ENCODE measurements at regions not wholly inside any gene's neighbourhood (a gene's known extent, or its start where the extent isn't known, plus 50 kb on each side); places are given as distances from the start of the nearest gene placed in this dataset.
"Not testable (repeated sequence)": the region's sequence is repeated elsewhere in the genome, so short reads cannot be mapped to it uniquely, and the experiment has no call there.

GRCh38 chr17:13843862-13844635, 225.3 kb upstream of the COX10 start:
- no peak overlapping the region for H3K27ac ChIP-seq (ENCODE audit: low read depth, low read length)
- H3K4me3 ChIP-seq (ENCODE audit: low read length in 3 of 3): no peak overlapping the region
- H3K4me1 ChIP-seq (ENCODE audit: control insufficient read depth in 3 of 3, insufficient read depth in 3 of 3, low read length in 3 of 3): no peaks in the 10 kb centered on the region
- no peaks in the 10 kb centered on the region for H3K9me3 ChIP-seq (ENCODE audit: control insufficient read depth in 3 of 3, low read length in 3 of 3)
- no peaks in the 10 kb centered on the region for H3K36me3 ChIP-seq (ENCODE audit: control insufficient read depth in 3 of 3, insufficient read depth in 3 of 3, low read length in 3 of 3)
- H3K27me3 ChIP-seq (ENCODE audit: control insufficient read depth in 3 of 3, insufficient read depth in 3 of 3, low read length in 3 of 3): no peaks in the 10 kb centered on the region
- no peak overlapping the region for H3K9ac ChIP-seq (ENCODE audit: low read depth in 1 of 3, low read length in 3 of 3)

DNA sequence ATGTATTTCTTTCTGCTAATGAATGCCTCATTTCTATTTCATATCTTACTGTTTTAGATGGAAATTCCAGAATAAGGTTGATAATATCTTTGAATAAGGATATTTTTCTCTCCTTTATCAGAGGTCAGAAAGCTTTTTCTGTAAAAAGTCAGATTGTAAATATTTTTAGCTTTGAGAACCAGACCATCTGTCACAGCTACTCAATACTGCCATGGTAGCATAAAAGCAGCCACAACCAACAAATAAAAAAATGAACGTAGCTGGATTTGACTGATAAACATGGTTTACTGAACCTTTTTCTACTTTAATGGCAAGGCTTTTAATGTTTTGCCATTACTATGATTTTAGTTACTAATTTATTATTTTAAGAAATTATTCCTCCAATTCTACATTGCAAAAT, 217.4 kb upstream of the COX10 start:
- Histone ChIP-seq H3K4me3 (ENCODE audit: low read length in 3 of 3) (no peak overlapping the region), H3K27ac (ENCODE audit: low read depth, low read length) (no peak overlapping the region), H3K4me1 (ENCODE audit: control insufficient read depth in 3 of 3, insufficient read depth in 3 of 3, low read length in 3 of 3) (no peaks in the 10 kb centered on the region), H3K9ac (ENCODE audit: low read depth in 1 of 3, low read length in 3 of 3) (no peak overlapping the region), H3K27me3 (ENCODE audit: control insufficient read depth in 3 of 3, insufficient read depth in 3 of 3, low read length in 3 of 3) (no peaks in the 10 kb centered on the region), H3K9me3 (ENCODE audit: control insufficient read depth in 3 of 3, low read length in 3 of 3) (no peaks in the 10 kb centered on the region), H3K36me3 (ENCODE audit: control insufficient read depth in 3 of 3, insufficient read depth in 3 of 3, low read length in 3 of 3) (no peaks in the 10 kb centered on the region)

- H3K4me3 ChIP-seq (ENCODE audit: low read length in 3 of 3); H3K9me3 ChIP-seq (ENCODE audit: control insufficient read depth in 3 of 3, low read length in 3 of 3); H3K4me1 ChIP-seq (ENCODE audit: control insufficient read depth in 3 of 3, insufficient read depth in 3 of 3, low read length in 3 of 3): not testable (repeated sequence)
Observed at GRCh38 chr17:13855730-13856129, 213.6 kb upstream of the COX10 start.

GRCh38 chr17:13862346-13862745, 207.0 kb upstream of the COX10 start:
- Histone ChIP-seq H3K4me1 (ENCODE audit: control insufficient read depth in 3 of 3, insufficient read depth in 3 of 3, low read length in 3 of 3) (no peaks in the 10 kb centered on the region), H3K27me3 (ENCODE audit: control insufficient read depth in 3 of 3, insufficient read depth in 3 of 3, low read length in 3 of 3) (no peaks in the 10 kb centered on the region), H3K4me3 (ENCODE audit: low read length in 3 of 3) (no peak overlapping the region), H3K9me3 (ENCODE audit: control insufficient read depth in 3 of 3, low read length in 3 of 3) (no peaks in the 10 kb centered on the region), H3K9ac (ENCODE audit: low read depth in 1 of 3, low read length in 3 of 3) (no peak overlapping the region), H3K36me3 (ENCODE audit: control insufficient read depth in 3 of 3, insufficient read depth in 3 of 3, low read length in 3 of 3) (no peaks in the 10 kb centered on the region), H3K27ac (ENCODE audit: low read depth, low read length) (no peak overlapping the region)

More at GRCh38 chr17:13855730-13856129, 213.6 kb upstream of the COX10 start:
- not testable (repeated sequence) for H3K36me3 ChIP-seq (ENCODE audit: control insufficient read depth in 3 of 3, insufficient read depth in 3 of 3, low read length in 3 of 3); H3K27me3 ChIP-seq (ENCODE audit: control insufficient read depth in 3 of 3, insufficient read depth in 3 of 3, low read length in 3 of 3); H3K9ac ChIP-seq (ENCODE audit: low read depth in 1 of 3, low read length in 3 of 3); H3K27ac ChIP-seq (ENCODE audit: low read depth, low read length)

DNA sequence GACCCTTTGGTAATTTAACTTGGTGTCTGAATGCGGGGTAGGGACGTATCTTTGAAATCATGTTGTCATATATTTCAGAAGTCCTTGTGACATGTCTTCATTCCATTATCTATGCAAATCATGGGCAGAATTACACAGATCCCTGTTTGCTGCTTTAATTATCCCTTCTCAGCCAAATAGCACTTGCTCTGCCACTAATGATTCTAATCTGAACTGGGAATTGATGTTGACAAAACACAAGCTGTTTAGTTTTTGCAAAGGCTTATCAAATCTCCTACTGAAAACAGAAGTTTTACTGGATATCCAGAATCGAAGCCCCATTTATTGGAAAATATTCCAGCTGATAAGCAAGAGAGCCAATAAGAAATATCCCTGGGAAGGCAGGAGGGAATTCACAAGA, 205.9 kb upstream of the COX10 start:
- H3K36me3 ChIP-seq (ENCODE audit: control insufficient read depth in 3 of 3, insufficient read depth in 3 of 3, low read length in 3 of 3): no peaks in the 10 kb centered on the region
- peaks cover 0 to 2% (median 0%) of the 10 kb centered on the region in 3 donors for H3K9me3 ChIP-seq (ENCODE audit: control insufficient read depth in 3 of 3, low read length in 3 of 3)
- no peaks in the 10 kb centered on the region for H3K4me1 ChIP-seq (ENCODE audit: control insufficient read depth in 3 of 3, insufficient read depth in 3 of 3, low read length in 3 of 3)
- H3K27ac ChIP-seq (ENCODE audit: low read depth, low read length): no peak overlapping the region
- H3K9ac ChIP-seq (ENCODE audit: low read depth in 1 of 3, low read length in 3 of 3): no peak overlapping the region
- no peaks in the 10 kb centered on the region for H3K27me3 ChIP-seq (ENCODE audit: control insufficient read depth in 3 of 3, insufficient read depth in 3 of 3, low read length in 3 of 3)
- no peak overlapping the region for H3K4me3 ChIP-seq (ENCODE audit: low read length in 3 of 3)

GRCh38 chr17:13864521-13864920, 204.8 kb upstream of the COX10 start:
- no peaks in the 10 kb centered on the region for H3K27me3 ChIP-seq (ENCODE audit: control insufficient read depth in 3 of 3, insufficient read depth in 3 of 3, low read length in 3 of 3)
- H3K4me3 ChIP-seq (ENCODE audit: low read length in 3 of 3): no peak overlapping the region
- H3K36me3 ChIP-seq (ENCODE audit: control insufficient read depth in 3 of 3, insufficient read depth in 3 of 3, low read length in 3 of 3): no peaks in the 10 kb centered on the region
- no peaks in the 10 kb centered on the region for H3K4me1 ChIP-seq (ENCODE audit: control insufficient read depth in 3 of 3, insufficient read depth in 3 of 3, low read length in 3 of 3)
- H3K27ac ChIP-seq (ENCODE audit: low read depth, low read length): no peak overlapping the region
- no peak overlapping the region for H3K9ac ChIP-seq (ENCODE audit: low read depth in 1 of 3, low read length in 3 of 3)
- peaks cover 0 to 2% (median 0%) of the 10 kb centered on the region in 3 donors for H3K9me3 ChIP-seq (ENCODE audit: control insufficient read depth in 3 of 3, low read length in 3 of 3)

- Histone ChIP-seq H3K9ac (ENCODE audit: low read depth in 1 of 3, low read length in 3 of 3) (no peak overlapping the region), H3K36me3 (ENCODE audit: control insufficient read depth in 3 of 3, insufficient read depth in 3 of 3, low read length in 3 of 3) (no peaks in the 10 kb centered on the region), H3K9me3 (ENCODE audit: control insufficient read depth in 3 of 3, low read length in 3 of 3) (peaks cover 0 to 2% (median 0%) of the 10 kb centered on the region in 3 donors), H3K27me3 (ENCODE audit: control insufficient read depth in 3 of 3, insufficient read depth in 3 of 3, low read length in 3 of 3) (no peaks in the 10 kb centered on the region), H3K27ac (ENCODE audit: low read depth, low read length) (no peak overlapping the region), H3K4me1 (ENCODE audit: control insufficient read depth in 3 of 3, insufficient read depth in 3 of 3, low read length in 3 of 3) (no peaks in the 10 kb centered on the region), H3K4me3 (ENCODE audit: low read length in 3 of 3) (no peak overlapping the region)
Observed at GRCh38 chr17:13865650-13866049, 203.7 kb upstream of the COX10 start.

GRCh38 chr17:13869331-13869940, 199.9 kb upstream of the COX10 start:
- H3K4me3 ChIP-seq (ENCODE audit: low read length in 3 of 3): no peak overlapping the region
- H3K9me3 ChIP-seq (ENCODE audit: control insufficient read depth in 3 of 3, low read length in 3 of 3): peaks cover 0 to 2% (median 0%) of the 10 kb centered on the region in 3 donors
- H3K27ac ChIP-seq (ENCODE audit: low read depth, low read length): no peak overlapping the region
- H3K9ac ChIP-seq (ENCODE audit: low read depth in 1 of 3, low read length in 3 of 3): no peak overlapping the region
- no peaks in the 10 kb centered on the region for H3K4me1 ChIP-seq (ENCODE audit: control insufficient read depth in 3 of 3, insufficient read depth in 3 of 3, low read length in 3 of 3)
- H3K27me3 ChIP-seq (ENCODE audit: control insufficient read depth in 3 of 3, insufficient read depth in 3 of 3, low read length in 3 of 3): no peaks in the 10 kb centered on the region
- no peaks in the 10 kb centered on the region for H3K36me3 ChIP-seq (ENCODE audit: control insufficient read depth in 3 of 3, insufficient read depth in 3 of 3, low read length in 3 of 3)

GRCh38 chr17:13871261-13871660, 198.0 kb upstream of the COX10 start:
- H3K4me1 ChIP-seq (ENCODE audit: control insufficient read depth in 3 of 3, insufficient read depth in 3 of 3, low read length in 3 of 3): no peaks in the 10 kb centered on the region
- H3K4me3 ChIP-seq (ENCODE audit: low read length in 3 of 3): no peak overlapping the region
- H3K9ac ChIP-seq (ENCODE audit: low read depth in 1 of 3, low read length in 3 of 3): no peak overlapping the region
- no peak overlapping the region for H3K27ac ChIP-seq (ENCODE audit: low read depth, low read length)
- peaks cover 0 to 2% (median 0%) of the 10 kb centered on the region in 3 donors for H3K9me3 ChIP-seq (ENCODE audit: control insufficient read depth in 3 of 3, low read length in 3 of 3)
- no peaks in the 10 kb centered on the region for H3K36me3 ChIP-seq (ENCODE audit: control insufficient read depth in 3 of 3, insufficient read depth in 3 of 3, low read length in 3 of 3)
- H3K27me3 ChIP-seq (ENCODE audit: control insufficient read depth in 3 of 3, insufficient read depth in 3 of 3, low read length in 3 of 3): no peaks in the 10 kb centered on the region

DNA sequence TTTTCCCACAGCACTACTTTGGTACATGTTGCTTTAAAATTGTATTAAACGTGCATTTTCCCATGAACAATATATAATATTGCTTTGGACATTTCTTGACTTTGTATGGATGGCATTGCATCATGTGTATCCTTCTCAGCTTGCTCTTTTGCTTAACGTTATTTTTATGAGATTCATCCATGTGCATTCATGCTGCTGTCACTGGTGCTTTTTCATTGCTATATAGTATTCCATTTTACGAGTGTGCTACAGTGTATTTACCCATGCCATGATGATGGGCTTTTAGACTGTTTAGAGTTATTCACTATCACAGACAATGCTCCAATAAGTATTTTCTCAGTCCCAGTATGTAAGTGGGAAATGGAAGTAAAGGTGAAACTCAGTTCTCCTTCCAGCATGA, 195.2 kb upstream of the COX10 start:
- no peak overlapping the region for H3K9ac ChIP-seq (ENCODE audit: low read depth in 1 of 3, low read length in 3 of 3)
- H3K27me3 ChIP-seq (ENCODE audit: control insufficient read depth in 3 of 3, insufficient read depth in 3 of 3, low read length in 3 of 3): no peaks in the 10 kb centered on the region
- no peak overlapping the region for H3K27ac ChIP-seq (ENCODE audit: low read depth, low read length)
- no peaks in the 10 kb centered on the region for H3K36me3 ChIP-seq (ENCODE audit: control insufficient read depth in 3 of 3, insufficient read depth in 3 of 3, low read length in 3 of 3)
- H3K9me3 ChIP-seq (ENCODE audit: control insufficient read depth in 3 of 3, low read length in 3 of 3): no peaks in the 10 kb centered on the region
- H3K4me1 ChIP-seq (ENCODE audit: control insufficient read depth in 3 of 3, insufficient read depth in 3 of 3, low read length in 3 of 3): no peaks in the 10 kb centered on the region
- H3K4me3 ChIP-seq (ENCODE audit: low read length in 3 of 3): no peak overlapping the region
